DND-41 (cell line): ENCODE measurements at regions not wholly inside any gene's neighbourhood (a gene's known extent, or its start where the extent isn't known, plus 50 kb on each side); places are given as distances from the start of the nearest gene placed in this dataset.

Experiments used
- ATAC-seq: fragments of 200-7000 bp; cut with Tn5 transposase; 3 replicates; pipeline ENCODE4 v1.9.1; 2021; ENCODE audit warnings: low read depth; ENCODE audit not compliant: insufficient read depth
- DNase-seq: peaks from one replicate; pipeline ENCODE4 v3.0.0-alpha.2; 2020
- H2AFZ ChIP-seq: 2 replicates; pipeline ENCODE4 v1.6.0; 2012; ENCODE audit warnings: low read depth, low read length
- H3K27ac ChIP-seq: 2 replicates; pipeline ENCODE4 v1.5.1; 2012; ENCODE audit warnings: low read length, inconsistent platforms
- H3K27me3 ChIP-seq: fragments of 200-600 bp; sonication (generic); 2 replicates; pipeline ENCODE4 v1.6.0; 2012; ENCODE audit warnings: low read length, mild to moderate bottlenecking, inconsistent platforms; ENCODE audit not compliant: insufficient read depth, poor library complexity
- H3K36me3 ChIP-seq: 2 replicates; pipeline ENCODE4 v1.5.1; 2012; ENCODE audit warnings: low read length, inconsistent platforms; ENCODE audit not compliant: insufficient read depth
- H3K4me1 ChIP-seq: 2 replicates; pipeline ENCODE4 v1.5.1; 2012; ENCODE audit warnings: mild to moderate bottlenecking, low read length; ENCODE audit not compliant: insufficient read depth
- H3K4me2 ChIP-seq: 2 replicates; pipeline ENCODE4 v1.6.0; 2012; ENCODE audit warnings: mild to moderate bottlenecking, moderate library complexity, low read length, inconsistent platforms; ENCODE audit not compliant: insufficient read depth
- H3K4me3 ChIP-seq, 2 experiments: fragments of 200-600 bp in 1 of 2; shearing (Covaris generic) in 1 of 2; 2 replicates each; pipeline ENCODE4 v1.5.1; 2012 to 2016; ENCODE audit warnings: inconsistent platforms in 2 of 2, low read length in 2 of 2, mild to moderate bottlenecking in 2 of 2, low read depth in 1 of 2, moderate library complexity in 1 of 2
- H3K79me2 ChIP-seq: 2 replicates; pipeline ENCODE4 v1.6.0; 2012; ENCODE audit warnings: low read length, inconsistent platforms; ENCODE audit not compliant: insufficient read depth
- H3K9ac ChIP-seq: 2 replicates; pipeline ENCODE4 v1.6.0; 2012; ENCODE audit warnings: low read depth, mild to moderate bottlenecking, inconsistent platforms, low read length, moderate library complexity
- H3K9me3 ChIP-seq: 2 replicates; pipeline ENCODE4 v1.5.1; 2012; ENCODE audit warnings: low read length, moderate library complexity, mild to moderate bottlenecking, inconsistent platforms; ENCODE audit not compliant: insufficient read depth, severe bottlenecking
- H4K20me1 ChIP-seq: 2 replicates; pipeline ENCODE4 v1.6.0; 2012; ENCODE audit warnings: low read length; ENCODE audit not compliant: insufficient read depth
- CTCF ChIP-seq: IDR thresholded peaks from 2 replicates; pipeline ENCODE4 v1.5.1; 2012; ENCODE audit warnings: borderline replicate concordance, low read length, moderate library complexity, mild to moderate bottlenecking; ENCODE audit not compliant: poor library complexity, severe bottlenecking; ENCODE audit errors: extremely low read depth
- EZH2 ChIP-seq: IDR thresholded peaks from 3 replicates; pipeline ENCODE4 v1.6.1; 2012; ENCODE audit warnings: borderline replicate concordance, low read depth, mild to moderate bottlenecking, moderate library complexity, low read length, inconsistent platforms; ENCODE audit not compliant: severe bottlenecking

DNA sequence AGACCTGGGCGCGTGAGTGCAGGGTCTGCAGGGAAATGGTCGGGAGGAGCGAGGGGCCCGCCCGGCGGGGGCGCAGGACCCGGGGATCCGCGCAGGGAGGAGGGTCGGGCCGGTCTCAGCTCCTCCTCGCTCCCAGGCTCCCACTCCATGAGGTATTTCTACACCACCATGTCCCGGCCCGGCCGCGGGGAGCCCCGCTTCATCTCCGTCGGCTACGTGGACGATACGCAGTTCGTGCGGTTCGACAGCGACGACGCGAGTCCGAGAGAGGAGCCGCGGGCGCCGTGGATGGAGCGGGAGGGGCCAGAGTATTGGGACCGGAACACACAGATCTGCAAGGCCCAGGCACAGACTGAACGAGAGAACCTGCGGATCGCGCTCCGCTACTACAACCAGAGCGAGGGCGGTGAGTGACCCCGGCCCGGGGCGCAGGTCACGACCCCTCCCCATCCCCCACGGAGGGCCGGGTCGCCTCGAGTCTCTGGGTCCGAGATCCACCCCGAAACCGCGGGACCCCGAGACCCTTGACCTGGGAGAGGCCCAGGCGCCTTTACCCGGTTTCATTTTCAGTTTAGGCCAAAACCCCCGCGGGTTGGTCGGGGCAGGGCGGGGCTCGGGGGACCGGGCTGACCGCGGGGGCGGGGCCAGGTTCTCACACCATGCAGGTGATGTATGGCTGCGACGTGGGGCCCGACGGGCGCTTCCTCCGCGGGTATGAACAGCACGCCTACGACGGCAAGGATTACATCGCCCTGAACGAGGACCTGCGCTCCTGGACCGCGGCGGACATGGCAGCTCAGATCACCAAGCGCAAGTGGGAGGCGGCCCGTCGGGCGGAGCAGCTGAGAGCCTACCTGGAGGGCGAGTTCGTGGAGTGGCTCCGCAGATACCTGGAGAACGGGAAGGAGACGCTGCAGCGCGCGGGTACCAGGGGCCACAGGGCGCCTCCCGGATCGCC is 54.2 kb upstream of the HLA-A start:
- no peak overlapping the region for H2AFZ ChIP-seq
- no peak for ATAC-seq
- H4K20me1 ChIP-seq = no peaks in the 10 kb centered on the region
- H3K9ac ChIP-seq = 0 out of 2 replicates have a peak overlapping the region, but pooled peaks have one; percentile 15
- H3K4me3 ChIP-seq = peak overlapping the region in 1 of 2 experiments; percentile 36; a peak in 2 of 4 replicates
- peaks cover 3% of the 10 kb centered on the region; the same call in 1 of the 2 replicates for H3K4me1 ChIP-seq
- no peak overlapping the region for H3K27ac ChIP-seq
- no peak for DNase-seq
- peaks cover 3% of the 10 kb centered on the region; the same call in 1 of the 2 replicates for H3K36me3 ChIP-seq
- no peaks in the 10 kb centered on the region for H3K27me3 ChIP-seq
- TF ChIP-seq EZH2 (no peak), CTCF (no peak)
- H3K4me2 ChIP-seq = peak overlapping the region; percentile 39; the same call in 1 of the 2 replicates
- no peaks in the 10 kb centered on the region for H3K9me3 ChIP-seq
- peaks cover 3% of the 10 kb centered on the region for H3K79me2 ChIP-seq
